ENCODE measurements at regions not wholly inside any gene's neighbourhood (a gene's known extent, or its start where the extent isn't known, plus 50 kb on each side); places are given as distances from the start of the nearest gene placed in this dataset.

GRCh38 chr2:224312741-224313140, 89.2 kb downstream of the FAM124B start (continued):
- TF ChIP-seq RBBP5 (IDR thresholded peaks at IDR 0.05; ENCODE audit: borderline replicate concordance, low read depth, low read length) (no peak), ATF3 (IDR thresholded peaks at IDR 0.05; ENCODE audit: insufficient read depth, low read depth, low read length) (no peak), POLR2A (IDR thresholded peaks at IDR 0.05; ENCODE audit: control extremely low read depth in 1 of 2, low read depth in 2 of 2, low read length in 2 of 2) (no peak)
- TF ChIP-seq, protein P1, sequence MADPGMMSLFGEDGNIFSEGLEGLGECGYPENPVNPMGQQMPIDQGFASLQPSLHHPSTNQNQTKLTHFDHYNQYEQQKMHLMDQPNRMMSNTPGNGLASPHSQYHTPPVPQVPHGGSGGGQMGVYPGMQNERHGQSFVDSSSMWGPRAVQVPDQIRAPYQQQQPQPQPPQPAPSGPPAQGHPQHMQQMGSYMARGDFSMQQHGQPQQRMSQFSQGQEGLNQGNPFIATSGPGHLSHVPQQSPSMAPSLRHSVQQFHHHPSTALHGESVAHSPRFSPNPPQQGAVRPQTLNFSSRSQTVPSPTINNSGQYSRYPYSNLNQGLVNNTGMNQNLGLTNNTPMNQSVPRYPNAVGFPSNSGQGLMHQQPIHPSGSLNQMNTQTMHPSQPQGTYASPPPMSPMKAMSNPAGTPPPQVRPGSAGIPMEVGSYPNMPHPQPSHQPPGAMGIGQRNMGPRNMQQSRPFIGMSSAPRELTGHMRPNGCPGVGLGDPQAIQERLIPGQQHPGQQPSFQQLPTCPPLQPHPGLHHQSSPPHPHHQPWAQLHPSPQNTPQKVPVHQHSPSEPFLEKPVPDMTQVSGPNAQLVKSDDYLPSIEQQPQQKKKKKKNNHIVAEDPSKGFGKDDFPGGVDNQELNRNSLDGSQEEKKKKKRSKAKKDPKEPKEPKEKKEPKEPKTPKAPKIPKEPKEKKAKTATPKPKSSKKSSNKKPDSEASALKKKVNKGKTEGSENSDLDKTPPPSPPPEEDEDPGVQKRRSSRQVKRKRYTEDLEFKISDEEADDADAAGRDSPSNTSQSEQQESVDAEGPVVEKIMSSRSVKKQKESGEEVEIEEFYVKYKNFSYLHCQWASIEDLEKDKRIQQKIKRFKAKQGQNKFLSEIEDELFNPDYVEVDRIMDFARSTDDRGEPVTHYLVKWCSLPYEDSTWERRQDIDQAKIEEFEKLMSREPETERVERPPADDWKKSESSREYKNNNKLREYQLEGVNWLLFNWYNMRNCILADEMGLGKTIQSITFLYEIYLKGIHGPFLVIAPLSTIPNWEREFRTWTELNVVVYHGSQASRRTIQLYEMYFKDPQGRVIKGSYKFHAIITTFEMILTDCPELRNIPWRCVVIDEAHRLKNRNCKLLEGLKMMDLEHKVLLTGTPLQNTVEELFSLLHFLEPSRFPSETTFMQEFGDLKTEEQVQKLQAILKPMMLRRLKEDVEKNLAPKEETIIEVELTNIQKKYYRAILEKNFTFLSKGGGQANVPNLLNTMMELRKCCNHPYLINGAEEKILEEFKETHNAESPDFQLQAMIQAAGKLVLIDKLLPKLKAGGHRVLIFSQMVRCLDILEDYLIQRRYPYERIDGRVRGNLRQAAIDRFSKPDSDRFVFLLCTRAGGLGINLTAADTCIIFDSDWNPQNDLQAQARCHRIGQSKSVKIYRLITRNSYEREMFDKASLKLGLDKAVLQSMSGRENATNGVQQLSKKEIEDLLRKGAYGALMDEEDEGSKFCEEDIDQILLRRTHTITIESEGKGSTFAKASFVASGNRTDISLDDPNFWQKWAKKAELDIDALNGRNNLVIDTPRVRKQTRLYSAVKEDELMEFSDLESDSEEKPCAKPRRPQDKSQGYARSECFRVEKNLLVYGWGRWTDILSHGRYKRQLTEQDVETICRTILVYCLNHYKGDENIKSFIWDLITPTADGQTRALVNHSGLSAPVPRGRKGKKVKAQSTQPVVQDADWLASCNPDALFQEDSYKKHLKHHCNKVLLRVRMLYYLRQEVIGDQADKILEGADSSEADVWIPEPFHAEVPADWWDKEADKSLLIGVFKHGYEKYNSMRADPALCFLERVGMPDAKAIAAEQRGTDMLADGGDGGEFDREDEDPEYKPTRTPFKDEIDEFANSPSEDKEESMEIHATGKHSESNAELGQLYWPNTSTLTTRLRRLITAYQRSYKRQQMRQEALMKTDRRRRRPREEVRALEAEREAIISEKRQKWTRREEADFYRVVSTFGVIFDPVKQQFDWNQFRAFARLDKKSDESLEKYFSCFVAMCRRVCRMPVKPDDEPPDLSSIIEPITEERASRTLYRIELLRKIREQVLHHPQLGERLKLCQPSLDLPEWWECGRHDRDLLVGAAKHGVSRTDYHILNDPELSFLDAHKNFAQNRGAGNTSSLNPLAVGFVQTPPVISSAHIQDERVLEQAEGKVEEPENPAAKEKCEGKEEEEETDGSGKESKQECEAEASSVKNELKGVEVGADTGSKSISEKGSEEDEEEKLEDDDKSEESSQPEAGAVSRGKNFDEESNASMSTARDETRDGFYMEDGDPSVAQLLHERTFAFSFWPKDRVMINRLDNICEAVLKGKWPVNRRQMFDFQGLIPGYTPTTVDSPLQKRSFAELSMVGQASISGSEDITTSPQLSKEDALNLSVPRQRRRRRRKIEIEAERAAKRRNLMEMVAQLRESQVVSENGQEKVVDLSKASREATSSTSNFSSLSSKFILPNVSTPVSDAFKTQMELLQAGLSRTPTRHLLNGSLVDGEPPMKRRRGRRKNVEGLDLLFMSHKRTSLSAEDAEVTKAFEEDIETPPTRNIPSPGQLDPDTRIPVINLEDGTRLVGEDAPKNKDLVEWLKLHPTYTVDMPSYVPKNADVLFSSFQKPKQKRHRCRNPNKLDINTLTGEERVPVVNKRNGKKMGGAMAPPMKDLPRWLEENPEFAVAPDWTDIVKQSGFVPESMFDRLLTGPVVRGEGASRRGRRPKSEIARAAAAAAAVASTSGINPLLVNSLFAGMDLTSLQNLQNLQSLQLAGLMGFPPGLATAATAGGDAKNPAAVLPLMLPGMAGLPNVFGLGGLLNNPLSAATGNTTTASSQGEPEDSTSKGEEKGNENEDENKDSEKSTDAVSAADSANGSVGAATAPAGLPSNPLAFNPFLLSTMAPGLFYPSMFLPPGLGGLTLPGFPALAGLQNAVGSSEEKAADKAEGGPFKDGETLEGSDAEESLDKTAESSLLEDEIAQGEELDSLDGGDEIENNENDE (IDR thresholded peaks at IDR 0.05; ENCODE audit: insufficient replicate concordance, low read length) = no peak
